Gastrocnemius medialis (tissue), 4 donors: ENCODE measurements at regions not wholly inside any gene's neighbourhood (a gene's known extent, or its start where the extent isn't known, plus 50 kb on each side); places are given as distances from the start of the nearest gene placed in this dataset.

ENCODE experiments used
- ATAC-seq, 2 donors: fragments of 150-250 bp; one replicate each; pipeline ENCODE4 v1.9.1; 2016
- DNase-seq, 2 donors: peaks; one replicate each; pipeline ENCODE4 v3.0.0-alpha.2; 2019
- H3K27ac ChIP-seq, 4 donors: fragments of 200-600 bp; sonication (generic); 1 replicate in 1 of 4; 2 replicates in 3 of 4; pipeline ENCODE4 v1.5.1; 2016 to 2018; ENCODE audit warnings: mild to moderate bottlenecking in 2 of 4, moderate library complexity in 1 of 4
- H3K27me3 ChIP-seq, 3 donors: fragments of 200-600 bp; sonication (generic) in 2 of 3; 1 replicate in 1 of 3; 2 replicates in 2 of 3; pipeline versions ENCODE4 v1.5.1 to v1.6.0; 2016 to 2019; ENCODE audit warnings: mild to moderate bottlenecking in 1 of 3, moderate library complexity in 1 of 3
- H3K36me3 ChIP-seq, 2 donors: fragments of 200-600 bp; sonication (generic) in 1 of 2; one replicate each; pipeline ENCODE4 v1.5.1; 2017 to 2018
- H3K4me1 ChIP-seq, 2 donors: fragments of 200-600 bp; sonication (generic) in 1 of 2; one replicate each; pipeline ENCODE4 v1.5.1; 2016 to 2017; ENCODE audit warnings: mild to moderate bottlenecking in 2 of 2
- H3K4me3 ChIP-seq, 4 donors: fragments of 200-600 bp; sonication (generic) in 3 of 4; 1 replicate in 1 of 4; 2 replicates in 3 of 4; pipeline ENCODE4 v1.5.1; 2016 to 2019; ENCODE audit warnings: mild to moderate bottlenecking in 2 of 4
- H3K9me3 ChIP-seq, 3 donors: fragments of 200-600 bp; sonication (generic) in 2 of 3; 1 replicate in 1 of 3; 2 replicates in 2 of 3; pipeline ENCODE4 v1.5.1; 2016 to 2019
- POLR2A ChIP-seq, 2 donors: fragments of 450-650 bp; IDR thresholded peaks; one replicate each; pipeline ENCODE4 v1.6.1; 2017; ENCODE audit warnings: antibody characterized with exemption in 2 of 2, mild to moderate bottlenecking in 2 of 2, moderate library complexity in 2 of 2
- in situ Hi-C, 4 donors: fragments of 200-750 bp; cut with MboI; loops; one replicate each; pipeline versions ENCODE4 v1.15.0 to v1.8.0; 2017; ENCODE audit warnings: low sequenced_read_pairs in 4 of 4
- intact Hi-C: fragments of 100-400 bp; cut with DNase I; formaldehyde crosslinking; loops from one replicate; pipeline ENCODE4 v1.15.1; 2023; ENCODE audit warnings: low total_unique reads
- TF ChIP-seq, protein P1 (sequence below), 5 experiments: fragments of 450-650 bp in 3 of 5; fragments of 200-600 bp in 2 of 5; sonication (generic) in 2 of 5; IDR thresholded peaks in 4 of 5; conservative IDR thresholded peaks in 1 of 5; 1 replicate in 4 of 5; 2 replicates in 1 of 5; pipeline ENCODE4 v1.5.1; 2016 to 2019; ENCODE audit warnings: antibody characterized with exemption in 5 of 5, mild to moderate bottlenecking in 3 of 5, moderate library complexity in 3 of 5

DNA sequence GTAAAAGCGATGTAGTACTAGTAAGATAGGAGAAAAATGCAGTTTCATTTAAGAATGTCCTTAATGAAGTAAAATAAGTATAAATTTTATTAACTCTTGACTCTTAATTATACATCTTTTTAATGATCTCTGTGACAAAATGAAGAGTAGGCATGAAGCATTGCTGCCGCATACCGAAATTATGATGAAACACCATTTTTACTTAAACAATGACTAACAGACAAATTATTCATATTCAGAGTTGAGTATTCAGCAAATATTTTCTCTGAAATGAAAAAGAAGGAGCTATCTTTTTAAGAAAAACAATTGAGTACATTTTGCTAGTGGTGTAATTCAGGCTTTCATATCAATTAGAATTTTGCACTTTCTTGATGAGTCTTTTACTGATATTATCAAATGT, 150.6 kb upstream of the DOCK10 start:
- Histone ChIP-seq H3K4me3 (no peak overlapping the region), H3K4me1 (no peaks in the 10 kb centered on the region), H3K36me3 (no peaks in the 10 kb centered on the region), H3K27ac (no peak overlapping the region), H3K9me3 (no peaks in the 10 kb centered on the region), H3K27me3 (no peaks in the 10 kb centered on the region)
- intact Hi-C loops, result no loop called here
- ATAC-seq (no peak), DNase-seq (no peak)
- in situ Hi-C loops, result no loop called here
- TF ChIP-seq POLR2A (IDR thresholded peaks at IDR 0.05), result no peak
- TF ChIP-seq, protein P1, sequence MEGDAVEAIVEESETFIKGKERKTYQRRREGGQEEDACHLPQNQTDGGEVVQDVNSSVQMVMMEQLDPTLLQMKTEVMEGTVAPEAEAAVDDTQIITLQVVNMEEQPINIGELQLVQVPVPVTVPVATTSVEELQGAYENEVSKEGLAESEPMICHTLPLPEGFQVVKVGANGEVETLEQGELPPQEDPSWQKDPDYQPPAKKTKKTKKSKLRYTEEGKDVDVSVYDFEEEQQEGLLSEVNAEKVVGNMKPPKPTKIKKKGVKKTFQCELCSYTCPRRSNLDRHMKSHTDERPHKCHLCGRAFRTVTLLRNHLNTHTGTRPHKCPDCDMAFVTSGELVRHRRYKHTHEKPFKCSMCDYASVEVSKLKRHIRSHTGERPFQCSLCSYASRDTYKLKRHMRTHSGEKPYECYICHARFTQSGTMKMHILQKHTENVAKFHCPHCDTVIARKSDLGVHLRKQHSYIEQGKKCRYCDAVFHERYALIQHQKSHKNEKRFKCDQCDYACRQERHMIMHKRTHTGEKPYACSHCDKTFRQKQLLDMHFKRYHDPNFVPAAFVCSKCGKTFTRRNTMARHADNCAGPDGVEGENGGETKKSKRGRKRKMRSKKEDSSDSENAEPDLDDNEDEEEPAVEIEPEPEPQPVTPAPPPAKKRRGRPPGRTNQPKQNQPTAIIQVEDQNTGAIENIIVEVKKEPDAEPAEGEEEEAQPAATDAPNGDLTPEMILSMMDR (IDR thresholded peaks at IDR 0.05 in 4 of 5, conservative IDR thresholded peaks at IDR 0.05 in 1 of 5), result no peak

DNA sequence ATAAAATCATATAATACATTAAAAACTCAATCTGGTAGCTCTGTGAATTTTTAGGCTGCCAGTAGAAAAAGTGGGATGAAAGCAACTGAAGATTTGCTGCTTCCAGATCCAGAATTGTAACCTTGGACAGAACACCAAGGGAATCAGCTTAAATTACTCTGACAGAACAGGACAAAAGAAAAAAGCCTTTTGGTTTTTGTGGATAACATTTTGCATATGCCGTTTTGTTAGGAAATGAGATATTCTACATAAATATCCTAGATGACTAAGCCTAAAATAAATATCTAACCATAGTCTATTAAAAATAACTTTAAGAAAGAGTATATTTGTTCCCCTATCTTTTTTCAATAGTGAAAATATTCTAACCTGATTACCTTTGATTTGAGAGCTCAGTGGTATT, 148.7 kb upstream of the DOCK10 start:
- in situ Hi-C loops, result no loop called here
- no peaks in the 10 kb centered on the region for H3K27me3 ChIP-seq
- TF ChIP-seq, protein P1 (IDR thresholded peaks at IDR 0.05 in 4 of 5, conservative IDR thresholded peaks at IDR 0.05 in 1 of 5), result no peak
- no peak for TF ChIP-seq POLR2A (IDR thresholded peaks at IDR 0.05)
- intact Hi-C loops, result no loop called here
- DNase-seq (no peak), ATAC-seq (no peak)
- H3K9me3 ChIP-seq, result no peaks in the 10 kb centered on the region
- no peaks in the 10 kb centered on the region for H3K36me3 ChIP-seq
- no peak overlapping the region for H3K27ac ChIP-seq
- H3K4me1 ChIP-seq, result no peaks in the 10 kb centered on the region
- no peak overlapping the region for H3K4me3 ChIP-seq

DNA sequence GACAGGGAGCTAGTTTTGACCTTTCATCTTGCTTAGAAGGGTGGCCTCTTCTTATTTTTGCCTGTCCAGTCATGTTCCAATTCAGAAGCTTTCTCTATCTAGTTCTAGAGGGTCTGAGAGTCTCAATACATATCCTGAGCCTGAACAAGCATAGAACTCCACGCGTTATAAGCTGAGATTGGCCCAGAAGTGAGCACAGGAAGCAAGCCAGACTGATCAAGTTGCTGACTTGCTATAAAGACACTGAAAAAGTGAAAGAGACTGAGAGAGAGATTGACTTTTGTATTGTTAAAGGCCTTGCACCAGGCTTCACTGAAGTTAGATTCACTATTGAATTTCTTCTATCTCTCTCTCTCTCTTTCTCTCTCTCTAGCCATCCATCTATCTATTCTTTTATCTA, 142.7 kb upstream of the DOCK10 start:
- H3K27ac ChIP-seq, result no peak overlapping the region
- H3K9me3 ChIP-seq, result no peaks in the 10 kb centered on the region
- H3K27me3 ChIP-seq, result no peaks in the 10 kb centered on the region
- no peak overlapping the region for H3K4me3 ChIP-seq
- intact Hi-C loops, result no loop called here
- no peaks in the 10 kb centered on the region for H3K4me1 ChIP-seq
- DNase-seq (no peak), ATAC-seq (no peak)
- H3K36me3 ChIP-seq, result no peaks in the 10 kb centered on the region
- in situ Hi-C loops, result no loop called here
- TF ChIP-seq, protein P1 (IDR thresholded peaks at IDR 0.05 in 4 of 5, conservative IDR thresholded peaks at IDR 0.05 in 1 of 5), result no peak
- TF ChIP-seq POLR2A (IDR thresholded peaks at IDR 0.05), result no peak

DNA sequence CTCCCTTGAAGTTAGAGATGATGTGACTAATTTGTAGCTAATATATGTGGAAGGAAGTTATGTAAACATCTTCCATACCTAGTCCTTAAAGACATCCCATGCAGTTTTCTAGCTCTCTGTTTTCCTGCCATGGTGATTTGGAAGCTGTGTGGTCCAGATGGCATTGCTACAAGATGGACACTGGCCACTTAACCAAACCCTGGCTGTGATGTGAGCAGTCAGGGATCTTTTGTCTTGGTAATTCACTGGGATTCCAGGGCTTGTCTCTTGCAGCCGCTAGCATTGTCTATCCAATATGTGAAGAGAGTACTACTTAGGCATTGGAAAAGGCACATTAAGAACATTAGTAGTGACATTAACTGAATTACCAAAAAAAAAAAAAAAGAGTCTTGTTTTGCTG, 139.9 kb upstream of the DOCK10 start:
- Histone ChIP-seq H3K9me3 (no peaks in the 10 kb centered on the region), H3K27me3 (no peaks in the 10 kb centered on the region), H3K27ac (no peak overlapping the region), H3K4me1 (no peaks in the 10 kb centered on the region), H3K36me3 (no peaks in the 10 kb centered on the region), H3K4me3 (no peak overlapping the region)
- in situ Hi-C loops, result no loop called here
- no peak for TF ChIP-seq POLR2A (IDR thresholded peaks at IDR 0.05)
- TF ChIP-seq, protein P1 (IDR thresholded peaks at IDR 0.05 in 4 of 5, conservative IDR thresholded peaks at IDR 0.05 in 1 of 5), result no peak
- ATAC-seq (no peak), DNase-seq (no peak)
- intact Hi-C loops, result no loop called here

DNA sequence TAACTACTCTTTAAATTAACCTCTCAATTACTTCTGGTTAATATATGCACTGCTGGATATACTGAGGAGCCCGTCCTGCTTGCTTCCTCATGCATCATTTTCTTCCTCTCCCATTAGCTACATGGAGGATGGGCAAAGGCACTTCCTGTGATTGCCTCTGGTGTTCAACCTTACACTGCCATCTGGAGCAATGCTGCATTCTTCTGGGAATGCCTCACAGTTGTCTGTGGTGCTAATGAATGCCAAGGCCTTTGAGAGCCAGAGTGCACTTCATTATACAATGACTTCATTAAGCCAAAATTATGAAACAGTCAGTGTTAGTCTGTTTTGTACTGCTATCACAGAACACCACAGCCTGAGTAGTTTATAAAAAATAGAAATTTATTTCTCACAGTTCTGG, 134.8 kb upstream of the DOCK10 start:
- intact Hi-C loops, result no loop called here

More for the DNA sequence above, 134.8 kb upstream of the DOCK10 start:
- ATAC-seq, result no peak
- Histone ChIP-seq H3K4me1 (no peaks in the 10 kb centered on the region), H3K27me3 (no peaks in the 10 kb centered on the region), H3K36me3 (no peaks in the 10 kb centered on the region), H3K4me3 (no peak overlapping the region), H3K9me3 (no peaks in the 10 kb centered on the region), H3K27ac (no peak overlapping the region)
- in situ Hi-C loops, result no loop called here
- TF ChIP-seq, protein P1 (IDR thresholded peaks at IDR 0.05 in 4 of 5, conservative IDR thresholded peaks at IDR 0.05 in 1 of 5), result no peak
- TF ChIP-seq POLR2A (IDR thresholded peaks at IDR 0.05), result no peak
- DNase-seq, result no peak
